HL-60 (cell line): ENCODE measurements at regions not wholly inside any gene's neighbourhood (a gene's known extent, or its start where the extent isn't known, plus 50 kb on each side); places are given as distances from the start of the nearest gene placed in this dataset.

Experiments
- DNase-seq, 2 experiments: peaks; one replicate each; pipeline ENCODE4 v3.0.0-alpha.2; 2010 to 2020; ENCODE audit warnings: low read depth in 1 of 2, low spot score in 1 of 2
- H3K27ac ChIP-seq: fragments of 250-450 bp; sonication (Bioruptor Pico); replicated peaks from 2 replicates; pipeline ENCODE4 v1.5.1; 2020; ENCODE audit warnings: mild to moderate bottlenecking, moderate library complexity
- H3K27me3 ChIP-seq: fragments of 250-450 bp; sonication (Bioruptor Pico); 2 replicates; pipeline ENCODE4 v1.5.1; 2021; ENCODE audit warnings: mild to moderate bottlenecking, moderate library complexity; ENCODE audit not compliant: insufficient read depth, poor library complexity, severe bottlenecking
- H3K4me3 ChIP-seq: replicated peaks from 2 replicates; pipeline ENCODE4 v1.5.1; 2011; ENCODE audit warnings: mild to moderate bottlenecking, control low read depth, low read length; ENCODE audit not compliant: insufficient read depth
- CTCF ChIP-seq: IDR thresholded peaks from one replicate; pipeline ENCODE4 v1.5.1; 2011; ENCODE audit warnings: low read length, control low read depth, inconsistent platforms; ENCODE audit not compliant: insufficient read depth
- GABPA ChIP-seq: IDR thresholded peaks from 2 replicates; pipeline ENCODE4 v1.6.1; 2012; ENCODE audit warnings: low read depth
- POLR2AphosphoS5 ChIP-seq: IDR thresholded peaks from 2 replicates; pipeline ENCODE4 v1.6.1; 2012; ENCODE audit warnings: low read depth
- REST ChIP-seq: IDR thresholded peaks from 2 replicates; pipeline ENCODE4 v1.6.1; 2012; ENCODE audit warnings: low read depth; ENCODE audit not compliant: insufficient replicate concordance
- SPI1 ChIP-seq: IDR thresholded peaks from 2 replicates; pipeline ENCODE4 v1.6.1; 2012; ENCODE audit warnings: low read depth, mild to moderate bottlenecking, borderline replicate concordance

- TF ChIP-seq POLR2AphosphoS5: no peak
- no peak for TF ChIP-seq GABPA
- TF ChIP-seq CTCF: no peak
- no peak for TF ChIP-seq SPI1
- no peak for TF ChIP-seq REST
- Histone ChIP-seq H3K27ac (no peak overlapping the region), H3K4me3 (no peak overlapping the region), H3K27me3 (no peaks in the 10 kb centered on the region)
- DNase-seq: no peak
Measured at GRCh38 chr10:110405380-110405779, 92.3 kb upstream of the DUSP5 start.

- no peak overlapping the region for H3K27ac ChIP-seq
Measured at GRCh38 chr10:110407301-110408170, 90.2 kb upstream of the DUSP5 start.

More at GRCh38 chr10:110407301-110408170, 90.2 kb upstream of the DUSP5 start:
- Histone ChIP-seq H3K27me3 (no peaks in the 10 kb centered on the region), H3K4me3 (no peak overlapping the region)
- TF ChIP-seq REST: no peak
- TF ChIP-seq SPI1: no peak
- TF ChIP-seq GABPA: no peak
- TF ChIP-seq CTCF: no peak
- no peak for TF ChIP-seq POLR2AphosphoS5
- no peak for DNase-seq
